C4-2B (cell line): ENCODE measurements at regions not wholly inside any gene's neighbourhood (a gene's known extent, or its start where the extent isn't known, plus 50 kb on each side); places are given as distances from the start of the nearest gene placed in this dataset.

ENCODE experiments used
- H3K27ac ChIP-seq: fragments of 450-650 bp; 2 replicates; pipeline ENCODE4 v1.5.1; 2017
- ZFX ChIP-seq: fragments of 450-650 bp; IDR thresholded peaks from 2 replicates; pipeline ENCODE4 v1.6.1; 2017
- TF ChIP-seq, protein P1 (sequence below): fragments of 450-650 bp; conservative IDR thresholded peaks from 2 replicates; pipeline ENCODE4 v1.5.1; 2017; ENCODE audit warnings: mild to moderate bottlenecking

DNA sequence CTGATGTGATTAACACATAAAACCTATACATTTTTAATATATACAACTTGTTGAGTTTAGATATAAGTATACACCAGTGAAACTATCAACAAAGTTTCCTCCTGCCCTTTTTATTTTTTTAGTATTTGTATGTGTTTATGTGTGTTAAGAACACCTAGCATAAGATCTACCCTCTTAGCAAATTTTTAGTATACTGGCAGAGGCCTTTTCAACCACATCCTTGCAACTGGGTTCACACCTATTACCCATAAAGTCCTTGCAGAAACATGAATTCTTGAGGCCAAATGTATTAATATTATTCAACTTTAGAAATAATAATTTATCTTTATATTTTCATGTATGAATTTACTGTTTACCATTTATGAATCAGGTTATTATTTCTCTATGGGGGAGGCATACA lies 119.7 kb upstream of the CRIM1 start:
- TF ChIP-seq, protein P1, sequence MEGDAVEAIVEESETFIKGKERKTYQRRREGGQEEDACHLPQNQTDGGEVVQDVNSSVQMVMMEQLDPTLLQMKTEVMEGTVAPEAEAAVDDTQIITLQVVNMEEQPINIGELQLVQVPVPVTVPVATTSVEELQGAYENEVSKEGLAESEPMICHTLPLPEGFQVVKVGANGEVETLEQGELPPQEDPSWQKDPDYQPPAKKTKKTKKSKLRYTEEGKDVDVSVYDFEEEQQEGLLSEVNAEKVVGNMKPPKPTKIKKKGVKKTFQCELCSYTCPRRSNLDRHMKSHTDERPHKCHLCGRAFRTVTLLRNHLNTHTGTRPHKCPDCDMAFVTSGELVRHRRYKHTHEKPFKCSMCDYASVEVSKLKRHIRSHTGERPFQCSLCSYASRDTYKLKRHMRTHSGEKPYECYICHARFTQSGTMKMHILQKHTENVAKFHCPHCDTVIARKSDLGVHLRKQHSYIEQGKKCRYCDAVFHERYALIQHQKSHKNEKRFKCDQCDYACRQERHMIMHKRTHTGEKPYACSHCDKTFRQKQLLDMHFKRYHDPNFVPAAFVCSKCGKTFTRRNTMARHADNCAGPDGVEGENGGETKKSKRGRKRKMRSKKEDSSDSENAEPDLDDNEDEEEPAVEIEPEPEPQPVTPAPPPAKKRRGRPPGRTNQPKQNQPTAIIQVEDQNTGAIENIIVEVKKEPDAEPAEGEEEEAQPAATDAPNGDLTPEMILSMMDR, result no peak
- TF ChIP-seq ZFX, result no peak
- no peak overlapping the region for H3K27ac ChIP-seq

DNA sequence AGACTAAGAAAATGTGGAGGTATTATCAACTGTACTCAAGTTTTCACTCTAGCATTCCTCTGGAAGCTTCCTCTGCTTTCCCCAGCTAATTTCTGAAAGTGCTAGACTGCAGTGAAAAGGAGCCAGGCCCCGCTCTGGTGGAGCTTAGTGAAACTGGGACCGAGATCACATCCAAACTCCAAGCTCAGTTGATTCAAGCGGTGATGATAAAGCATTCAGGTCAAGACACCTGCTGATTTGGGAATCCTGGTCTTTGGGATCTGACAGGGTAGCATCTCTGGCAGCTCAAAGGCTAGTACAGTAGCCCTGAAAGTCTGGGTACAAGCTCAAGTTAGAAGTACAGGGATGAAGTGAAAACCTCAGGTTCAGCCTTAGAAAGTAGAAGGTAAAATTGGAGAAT lies 120.2 kb upstream of the CRIM1 start:
- H3K27ac ChIP-seq, result no peak overlapping the region
- TF ChIP-seq, protein P1, result no peak
- no peak for TF ChIP-seq ZFX

DNA sequence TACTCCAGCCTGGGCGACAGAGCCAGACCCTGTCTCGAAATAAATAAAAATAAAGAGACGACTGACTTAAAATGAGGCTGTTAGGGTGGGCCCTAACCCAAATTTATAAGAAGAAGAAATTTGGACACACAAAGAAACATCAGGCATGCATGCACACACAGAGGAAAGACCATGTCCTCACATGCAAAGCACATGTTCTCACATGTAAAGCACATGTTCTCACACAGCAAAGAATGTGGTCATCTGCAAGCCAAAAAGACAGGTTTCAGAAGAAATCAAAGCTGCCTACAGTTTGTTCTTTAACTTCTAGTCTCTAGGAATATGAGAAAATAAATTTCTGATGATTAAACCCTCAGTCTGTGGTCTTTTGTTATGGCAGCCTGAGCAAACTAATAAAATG lies 132.3 kb upstream of the CRIM1 start:
- TF ChIP-seq, protein P1, result no peak
- no peak for TF ChIP-seq ZFX
- no peak overlapping the region for H3K27ac ChIP-seq

DNA sequence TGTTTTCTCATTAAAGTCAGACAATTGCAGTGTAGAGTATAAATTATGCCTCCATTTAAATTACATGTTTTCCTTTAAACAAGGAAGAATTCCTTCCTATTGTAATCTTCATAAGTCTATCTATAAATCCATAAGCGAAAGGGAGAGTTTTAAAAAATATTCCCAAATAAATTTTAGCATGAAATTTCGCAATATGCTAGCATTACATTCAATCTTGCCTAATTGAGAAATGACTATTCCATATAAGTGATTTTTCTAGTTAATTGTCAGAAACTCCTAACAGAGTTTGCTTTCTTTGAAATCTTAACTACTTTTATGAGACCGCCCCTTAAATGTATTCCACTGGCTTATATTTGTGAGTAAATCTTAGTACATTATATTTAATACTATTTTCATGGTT lies 133.1 kb upstream of the CRIM1 start:
- no peak overlapping the region for H3K27ac ChIP-seq
- TF ChIP-seq, protein P1, result no peak
- TF ChIP-seq ZFX, result no peak

DNA sequence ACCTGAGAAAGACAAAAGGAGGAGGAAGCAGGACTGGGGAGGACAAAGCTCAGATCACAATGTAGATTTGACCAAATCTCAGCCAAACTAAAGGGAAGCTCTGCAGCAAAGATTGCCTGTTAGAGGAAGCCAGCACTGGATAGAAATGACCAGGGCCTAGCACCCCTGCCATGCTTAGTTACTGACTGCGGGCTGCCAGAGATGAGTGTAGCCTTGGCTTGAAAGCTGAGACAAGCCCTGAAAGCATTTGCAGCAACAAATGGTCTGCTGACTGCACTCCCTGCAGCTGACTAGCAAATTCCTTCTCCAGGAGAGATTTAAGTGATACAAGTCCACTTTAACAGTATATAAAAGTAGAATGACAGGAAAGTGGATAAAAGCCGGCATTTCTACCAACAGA lies 140.9 kb upstream of the CRIM1 start:
- H3K27ac ChIP-seq, result no peak overlapping the region
- TF ChIP-seq ZFX, result no peak
- TF ChIP-seq, protein P1, result no peak

DNA sequence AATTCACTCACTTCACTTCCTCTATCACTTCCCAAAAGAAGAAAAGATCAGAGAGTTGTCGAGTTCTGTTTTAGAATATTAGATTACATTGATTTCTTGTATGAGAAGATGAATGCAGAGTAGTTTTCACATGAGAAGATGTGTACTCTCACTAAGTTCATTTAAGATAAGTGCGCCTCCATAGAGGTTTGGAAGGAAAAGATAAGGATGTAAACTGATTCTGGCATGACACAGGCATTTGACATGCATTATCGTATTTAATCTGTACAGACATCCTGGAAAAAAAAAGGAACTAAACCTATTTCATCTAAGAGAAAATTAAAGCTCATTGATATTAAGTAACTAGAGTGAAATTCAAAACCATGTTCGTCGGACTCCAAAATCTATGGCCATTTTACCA lies 152.2 kb upstream of the CRIM1 start:
- TF ChIP-seq, protein P1, result no peak
- TF ChIP-seq ZFX, result no peak
- H3K27ac ChIP-seq, result no peak overlapping the region

DNA sequence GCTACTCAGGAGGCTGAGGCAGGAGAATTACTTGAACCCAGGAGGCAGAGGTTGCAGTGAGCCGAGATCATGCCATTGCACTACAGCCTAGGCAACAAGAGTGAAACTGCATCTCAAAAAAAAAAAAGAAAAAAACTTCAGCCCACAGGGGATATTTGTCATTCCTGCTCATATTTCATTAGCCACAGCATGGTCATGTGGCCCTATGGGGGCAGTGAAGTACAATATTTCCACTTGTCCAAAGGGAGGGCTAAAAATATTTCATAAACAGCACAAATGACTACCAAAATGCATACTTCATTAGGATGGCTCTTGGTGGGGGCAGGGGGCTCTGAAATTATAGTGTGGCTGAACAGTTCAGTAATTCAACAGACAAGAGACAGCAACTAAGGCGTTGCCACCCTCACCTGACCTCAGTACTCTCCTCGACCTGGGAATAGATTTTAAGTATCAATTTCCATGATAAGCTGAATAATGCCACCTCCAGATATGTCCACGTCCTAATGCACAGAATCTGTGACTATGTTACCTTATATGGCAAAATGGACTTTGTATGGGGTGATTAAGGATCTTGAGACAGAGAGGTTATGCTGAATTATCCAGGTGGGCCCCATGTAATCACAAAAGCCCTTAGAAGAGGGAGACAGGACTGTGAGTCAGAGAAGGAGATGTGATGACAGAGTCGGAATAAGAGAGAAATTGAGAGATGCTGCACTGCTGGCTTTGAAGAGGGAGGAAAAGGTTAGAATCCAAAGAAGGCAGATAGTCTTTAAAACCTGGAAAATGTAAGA lies 158.2 kb upstream of the CRIM1 start:
- TF ChIP-seq, protein P1, result no peak
- H3K27ac ChIP-seq, result no peak overlapping the region
